Inferior parietal cortex (tissue), 1 donor: ENCODE measurements at regions not wholly inside any gene's neighbourhood (a gene's known extent, or its start where the extent isn't known, plus 50 kb on each side); places are given as distances from the start of the nearest gene placed in this dataset.

ENCODE experiments used
- DNase-seq: peaks from one replicate; pipeline ENCODE4 v3.0.0-alpha.2; 2016; ENCODE audit errors: extremely low spot score

- no peak for DNase-seq
These were observed 53.1 kb upstream of the BBS5 start for GRCh38 chr2:169426069-169426663.

GRCh38 chr2:169422120-169422519, 57.2 kb upstream of the BBS5 start:
- no peak for DNase-seq

GRCh38 chr2:169415233-169415748, 53.0 kb upstream of the LRP2 start:
- DNase-seq, result peak; percentile 41
